ENCODE measurements at regions not wholly inside any gene's neighbourhood (a gene's known extent, or its start where the extent isn't known, plus 50 kb on each side); places are given as distances from the start of the nearest gene placed in this dataset.
"Not testable (repeated sequence)": the region's sequence is repeated elsewhere in the genome, so short reads cannot be mapped to it uniquely, and the experiment has no call there.

DNA sequence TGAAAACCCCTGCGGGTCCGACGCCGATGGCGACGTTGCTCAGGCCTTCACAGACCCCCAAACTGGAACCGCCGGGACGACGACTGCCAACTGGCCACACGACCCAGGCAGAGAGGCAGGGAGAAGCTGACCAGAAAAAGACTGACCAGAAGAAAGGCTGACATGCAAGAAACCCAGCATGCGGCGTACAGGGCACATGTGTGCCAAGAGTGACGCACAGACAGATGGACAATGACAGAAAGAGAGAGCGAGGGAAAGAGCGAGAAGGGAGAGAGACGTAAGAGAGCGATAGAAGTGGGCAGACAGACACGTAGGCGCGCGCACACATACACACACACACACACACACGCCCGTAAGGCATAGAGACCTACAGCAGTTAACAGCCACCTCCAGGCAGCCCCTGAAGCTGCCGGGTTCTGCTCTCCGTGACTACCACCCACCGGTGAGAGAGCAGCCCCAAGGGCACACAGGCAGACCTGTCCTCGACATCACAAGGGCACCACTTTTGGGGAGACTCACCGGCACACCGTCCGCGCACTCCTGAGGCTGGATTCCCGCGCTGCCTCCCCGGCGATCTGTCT lies 67.2 kb upstream of the ZNF527 start:
- DNase-seq (ENCODE audit: low read depth): no peak

- DNase-seq (ENCODE audit: low read depth): no peak
These were observed 66.6 kb upstream of the ZNF527 start for GRCh38 chr19:37304190-37304883.

- DNase-seq (ENCODE audit: low read depth): no peak
These were observed 66.0 kb upstream of the ZNF527 start for GRCh38 chr19:37304884-37305255.

GRCh38 chr19:37306383-37306963 lies 64.4 kb upstream of the ZNF527 start:
- no peak for DNase-seq (ENCODE audit: low read depth)

- no peak for DNase-seq (ENCODE audit: low read depth)
These were observed 60.9 kb upstream of the ZNF527 start for GRCh38 chr19:37309834-37310575.

GRCh38 chr19:37312531-37313334 lies 58.2 kb upstream of the ZNF527 start:
- peak; percentile 26 for DNase-seq (ENCODE audit: low read depth)

GRCh38 chr19:37313335-37313627 lies 57.6 kb upstream of the ZNF527 start:
- no peak for DNase-seq (ENCODE audit: low read depth)

DNA sequence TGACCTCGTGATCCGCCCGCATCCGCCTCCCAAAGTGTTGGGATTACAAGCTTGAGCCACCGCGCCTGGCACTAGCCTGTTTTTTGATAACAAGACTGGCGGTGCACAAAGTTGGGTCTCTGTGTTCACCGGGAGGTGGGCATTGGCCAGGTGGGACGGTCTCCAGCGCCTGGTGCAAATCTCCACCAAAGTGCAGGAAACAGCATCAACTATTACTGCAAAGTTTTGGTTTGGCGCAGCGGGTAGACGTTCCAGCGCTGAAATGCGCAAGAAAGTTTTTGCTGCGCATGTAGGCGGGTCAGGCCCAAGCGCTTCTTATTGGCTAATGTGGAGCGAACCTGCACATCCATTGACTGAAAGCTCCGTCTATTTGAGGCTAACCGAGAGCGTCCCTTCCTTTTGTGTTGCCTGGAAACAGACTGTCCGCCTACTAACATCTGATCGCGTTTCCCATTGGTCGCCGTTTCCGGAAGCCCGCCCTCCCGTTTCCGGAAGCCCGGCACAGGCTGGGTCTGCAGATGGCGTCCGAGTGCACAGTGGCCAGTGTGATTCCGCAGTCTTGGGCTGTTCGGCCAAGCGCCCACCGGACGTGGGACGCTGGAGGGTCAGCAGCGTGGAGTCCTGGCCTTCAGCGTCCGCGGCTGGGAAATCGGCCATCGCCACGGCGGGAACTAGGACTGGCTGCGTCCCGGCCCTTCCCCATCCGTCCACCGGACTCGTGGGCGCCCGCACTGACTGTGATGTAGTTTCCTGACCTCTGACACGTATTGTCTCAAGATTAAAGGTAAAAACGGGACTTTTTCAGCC lies 53.3 kb upstream of the ZNF527 start:
- DNase-seq (ENCODE audit: low read depth): peak; percentile 89

DNA sequence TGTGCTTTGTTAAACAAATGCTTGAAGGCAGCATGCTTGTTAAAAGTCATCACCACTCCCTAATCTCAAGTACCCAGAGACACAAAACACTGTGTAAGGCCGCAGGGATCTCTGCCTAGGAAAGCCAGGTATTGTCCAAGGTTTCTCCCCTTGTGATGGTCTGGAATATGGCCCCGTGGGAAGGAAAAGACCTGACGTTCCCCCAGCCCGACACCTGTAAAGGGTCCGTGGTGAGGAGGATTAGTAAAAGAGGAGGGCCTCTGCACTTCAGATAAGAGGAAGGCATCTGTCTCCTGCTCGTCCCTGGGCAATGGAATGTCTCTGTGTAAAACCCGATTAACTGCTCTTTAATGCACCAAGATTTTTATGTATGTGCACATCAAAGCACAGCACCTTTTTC lies 49.9 kb upstream of the ZNF527 start:
- DNase-seq (ENCODE audit: low read depth): not testable (repeated sequence)

All from T-helper 22 cell (primary cell).